Fibroblast of lung (primary cell): ENCODE measurements at regions not wholly inside any gene's neighbourhood (a gene's known extent, or its start where the extent isn't known, plus 50 kb on each side); places are given as distances from the start of the nearest gene placed in this dataset.

Source experiments
- EZH2 ChIP-seq: IDR thresholded peaks from 2 replicates; pipeline ENCODE4 v1.5.1; 2012; ENCODE audit warnings: low read length, control low read depth, mild to moderate bottlenecking; ENCODE audit errors: missing control alignments
- TF ChIP-seq, protein P1 (sequence below), 2 donors: IDR thresholded peaks in 1 of 2; conservative IDR thresholded peaks in 1 of 2; 1 replicate in 1 of 2; 2 replicates in 1 of 2; pipeline ENCODE4 v1.5.1; 2011 to 2012; ENCODE audit warnings: low read length in 2 of 2, control low read depth in 1 of 2, inconsistent platforms in 1 of 2, low read depth in 1 of 2, mild to moderate bottlenecking in 1 of 2

DNA sequence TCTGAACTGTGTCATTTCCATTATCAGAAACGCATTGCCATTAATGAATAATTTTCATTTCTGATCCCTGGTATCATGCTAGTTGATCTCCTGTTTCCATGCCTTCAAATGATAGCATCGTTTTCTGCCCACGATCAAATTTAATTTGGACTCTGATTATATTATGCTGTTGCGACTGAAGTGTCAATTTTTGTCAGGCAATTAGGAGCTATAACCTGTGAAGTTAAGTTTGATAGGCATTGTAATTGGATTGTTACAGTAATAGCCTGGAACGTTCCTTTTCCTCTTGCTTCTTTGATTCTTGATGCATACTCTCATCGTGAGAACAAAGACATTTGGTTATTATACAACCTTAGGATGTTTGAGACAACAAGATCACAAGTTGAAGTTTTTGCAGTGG is 356.3 kb downstream of the VRK1 start:
- no peak for TF ChIP-seq EZH2
- TF ChIP-seq, protein P1, sequence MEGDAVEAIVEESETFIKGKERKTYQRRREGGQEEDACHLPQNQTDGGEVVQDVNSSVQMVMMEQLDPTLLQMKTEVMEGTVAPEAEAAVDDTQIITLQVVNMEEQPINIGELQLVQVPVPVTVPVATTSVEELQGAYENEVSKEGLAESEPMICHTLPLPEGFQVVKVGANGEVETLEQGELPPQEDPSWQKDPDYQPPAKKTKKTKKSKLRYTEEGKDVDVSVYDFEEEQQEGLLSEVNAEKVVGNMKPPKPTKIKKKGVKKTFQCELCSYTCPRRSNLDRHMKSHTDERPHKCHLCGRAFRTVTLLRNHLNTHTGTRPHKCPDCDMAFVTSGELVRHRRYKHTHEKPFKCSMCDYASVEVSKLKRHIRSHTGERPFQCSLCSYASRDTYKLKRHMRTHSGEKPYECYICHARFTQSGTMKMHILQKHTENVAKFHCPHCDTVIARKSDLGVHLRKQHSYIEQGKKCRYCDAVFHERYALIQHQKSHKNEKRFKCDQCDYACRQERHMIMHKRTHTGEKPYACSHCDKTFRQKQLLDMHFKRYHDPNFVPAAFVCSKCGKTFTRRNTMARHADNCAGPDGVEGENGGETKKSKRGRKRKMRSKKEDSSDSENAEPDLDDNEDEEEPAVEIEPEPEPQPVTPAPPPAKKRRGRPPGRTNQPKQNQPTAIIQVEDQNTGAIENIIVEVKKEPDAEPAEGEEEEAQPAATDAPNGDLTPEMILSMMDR (conservative IDR thresholded peaks at IDR 0.05 in 1 of 2, IDR thresholded peaks at IDR 0.05 in 1 of 2; ENCODE audit: low read depth in 1 of 2, low read length in 2 of 2): no peak
